SH-SY5Y (cell line): ENCODE measurements at regions not wholly inside any gene's neighbourhood (a gene's known extent, or its start where the extent isn't known, plus 50 kb on each side); places are given as distances from the start of the nearest gene placed in this dataset.

Experiments used
- GATA2 ChIP-seq: IDR thresholded peaks from 2 replicates; pipeline ENCODE4 v1.6.1; 2011; ENCODE audit warnings: mild to moderate bottlenecking, low read depth, low read length
- GATA3 ChIP-seq: IDR thresholded peaks from 2 replicates; pipeline ENCODE4 v1.6.1; 2011; ENCODE audit warnings: low read depth, mild to moderate bottlenecking, low read length, moderate library complexity

DNA sequence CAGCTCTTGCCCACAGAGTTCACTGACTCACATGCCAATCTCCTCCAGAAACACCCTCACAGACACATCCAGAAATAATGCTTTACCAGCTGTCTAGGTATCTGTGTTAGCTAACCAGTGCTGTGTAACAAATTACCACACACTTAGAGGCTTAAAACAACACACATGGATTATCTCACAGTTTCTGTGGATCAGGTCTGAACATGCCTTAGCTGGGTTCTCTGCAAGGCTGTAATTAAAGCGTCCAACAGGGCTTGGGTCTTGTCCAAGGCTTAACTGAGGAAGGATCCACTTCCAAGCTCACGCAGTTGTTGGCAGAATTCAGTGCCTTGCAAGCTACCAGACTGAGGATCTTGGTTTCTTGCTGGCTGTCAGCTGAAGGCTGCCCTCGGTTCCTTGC is 92.5 kb upstream of the RGS4 start:
- no peak for TF ChIP-seq GATA2
- no peak for TF ChIP-seq GATA3
